Omental fat pad (tissue), 3 donors: ENCODE measurements at regions not wholly inside any gene's neighbourhood (a gene's known extent, or its start where the extent isn't known, plus 50 kb on each side); places are given as distances from the start of the nearest gene placed in this dataset.
"Not testable (repeated sequence)": the region's sequence is repeated elsewhere in the genome, so short reads cannot be mapped to it uniquely, and the experiment has no call there.

ENCODE experiments used
- ATAC-seq: fragments of 150-250 bp; one replicate; pipeline ENCODE4 v1.9.1; 2016; ENCODE audit warnings: mild to moderate bottlenecking, moderate library complexity; ENCODE audit not compliant: low FRiP score
- DNase-seq: peaks from one replicate; pipeline ENCODE4 v3.0.0-alpha.2; 2019; ENCODE audit warnings: low spot score
- TF ChIP-seq, protein P1 (sequence below), 3 donors: fragments of 450-650 bp; IDR thresholded peaks; one replicate each; pipeline ENCODE4 v1.5.1; 2016 to 2017; ENCODE audit warnings: antibody characterized with exemption in 3 of 3, mild to moderate bottlenecking in 3 of 3, moderate library complexity in 2 of 3

- DNase-seq: no peak
- ATAC-seq: no peak
- TF ChIP-seq, protein P1, sequence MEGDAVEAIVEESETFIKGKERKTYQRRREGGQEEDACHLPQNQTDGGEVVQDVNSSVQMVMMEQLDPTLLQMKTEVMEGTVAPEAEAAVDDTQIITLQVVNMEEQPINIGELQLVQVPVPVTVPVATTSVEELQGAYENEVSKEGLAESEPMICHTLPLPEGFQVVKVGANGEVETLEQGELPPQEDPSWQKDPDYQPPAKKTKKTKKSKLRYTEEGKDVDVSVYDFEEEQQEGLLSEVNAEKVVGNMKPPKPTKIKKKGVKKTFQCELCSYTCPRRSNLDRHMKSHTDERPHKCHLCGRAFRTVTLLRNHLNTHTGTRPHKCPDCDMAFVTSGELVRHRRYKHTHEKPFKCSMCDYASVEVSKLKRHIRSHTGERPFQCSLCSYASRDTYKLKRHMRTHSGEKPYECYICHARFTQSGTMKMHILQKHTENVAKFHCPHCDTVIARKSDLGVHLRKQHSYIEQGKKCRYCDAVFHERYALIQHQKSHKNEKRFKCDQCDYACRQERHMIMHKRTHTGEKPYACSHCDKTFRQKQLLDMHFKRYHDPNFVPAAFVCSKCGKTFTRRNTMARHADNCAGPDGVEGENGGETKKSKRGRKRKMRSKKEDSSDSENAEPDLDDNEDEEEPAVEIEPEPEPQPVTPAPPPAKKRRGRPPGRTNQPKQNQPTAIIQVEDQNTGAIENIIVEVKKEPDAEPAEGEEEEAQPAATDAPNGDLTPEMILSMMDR (IDR thresholded peaks at IDR 0.05): no peak
Measured at GRCh38 chr3:87494264-87494663, 217.9 kb upstream of the POU1F1 start.

- DNase-seq: no peak
- no peak for ATAC-seq
Measured at GRCh38 chr3:87491843-87492242, 215.5 kb upstream of the POU1F1 start.

DNA sequence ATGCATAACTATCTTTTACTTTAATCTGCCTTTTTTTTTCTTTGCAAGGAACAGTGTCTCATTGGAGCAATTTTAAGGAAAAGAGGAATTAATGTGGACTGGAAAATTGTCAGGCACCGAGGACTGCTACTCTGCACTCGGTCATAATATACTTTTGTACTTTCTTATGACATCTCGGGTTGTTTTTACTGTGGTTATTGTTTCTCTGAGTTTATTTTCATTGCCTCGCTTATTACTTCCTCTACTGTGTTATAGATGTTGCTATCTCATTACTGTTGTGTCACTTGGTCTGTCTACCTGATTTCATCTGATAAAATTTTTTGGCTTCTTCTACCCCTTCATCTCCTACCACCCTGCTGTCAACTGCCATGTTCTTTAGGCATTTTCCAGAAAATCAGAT lies 213.5 kb upstream of the POU1F1 start:
- ATAC-seq (no peak), DNase-seq (no peak)
- TF ChIP-seq, protein P1 (IDR thresholded peaks at IDR 0.05): no peak

More at GRCh38 chr3:87491843-87492242, 215.5 kb upstream of the POU1F1 start:
- TF ChIP-seq, protein P1 (IDR thresholded peaks at IDR 0.05): no peak

DNA sequence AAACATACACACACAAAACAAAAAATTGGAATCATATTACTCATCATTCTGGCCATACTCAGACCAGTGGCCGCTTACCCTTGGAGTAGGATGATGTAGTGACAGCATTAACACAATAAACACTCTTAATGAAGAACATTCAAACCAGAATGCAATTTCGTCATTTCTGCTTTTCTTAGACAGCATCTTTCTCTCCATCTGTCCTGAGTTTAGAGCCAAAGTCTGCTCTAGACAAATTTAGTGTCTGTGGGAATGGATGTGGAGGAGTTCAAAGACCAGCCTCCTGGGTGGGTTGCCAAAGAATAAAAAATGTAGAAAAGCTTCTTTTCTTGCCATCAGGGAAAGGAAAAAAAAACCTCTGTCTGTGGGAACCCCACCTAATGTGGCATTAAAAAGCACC lies 212.4 kb upstream of the POU1F1 start:
- DNase-seq: no peak
- TF ChIP-seq, protein P1 (IDR thresholded peaks at IDR 0.05): no peak
- no peak for ATAC-seq

GRCh38 chr3:87486635-87487034 lies 210.3 kb upstream of the POU1F1 start:
- DNase-seq, ATAC-seq: not testable (repeated sequence)

DNA sequence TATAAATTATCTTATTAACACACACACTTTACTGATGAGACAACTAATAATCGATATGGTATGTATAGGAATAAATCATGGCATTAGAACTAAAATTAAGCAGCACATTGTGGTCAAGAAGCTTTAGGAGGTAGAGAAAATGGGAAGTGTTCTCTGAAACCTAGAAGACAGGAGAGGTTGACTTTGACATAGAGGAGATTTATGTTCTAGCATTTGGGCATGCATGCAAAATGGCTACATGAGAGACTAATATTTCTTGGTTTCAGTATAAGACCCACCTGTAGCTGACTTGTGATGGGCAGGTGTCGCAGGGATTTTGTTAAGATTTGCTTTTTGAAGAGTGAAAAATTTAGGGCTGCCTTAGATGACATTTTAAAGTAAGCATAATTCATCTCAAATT lies 209.7 kb upstream of the POU1F1 start:
- DNase-seq (no peak), ATAC-seq (no peak)
- TF ChIP-seq, protein P1 (IDR thresholded peaks at IDR 0.05): no peak

DNA sequence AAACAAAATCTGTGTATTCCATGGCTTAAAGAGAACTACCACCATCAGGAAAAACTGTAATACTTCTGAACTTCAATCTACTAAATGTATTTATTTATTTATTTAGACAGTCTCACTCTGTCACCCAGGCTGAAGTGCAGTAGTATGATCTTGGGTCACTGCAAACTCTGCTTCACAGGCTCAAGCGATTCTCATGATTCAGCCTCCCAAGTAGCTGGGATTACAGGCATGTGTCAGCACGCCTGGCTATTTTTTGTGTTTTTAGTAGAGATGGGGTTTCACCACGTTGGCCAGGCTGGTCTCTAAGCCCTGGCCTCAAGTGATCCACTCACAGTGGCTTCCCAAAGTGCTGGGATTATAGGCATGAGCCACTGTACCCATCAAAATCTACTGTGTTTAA lies 202.3 kb upstream of the POU1F1 start:
- ATAC-seq: no peak
- TF ChIP-seq, protein P1 (IDR thresholded peaks at IDR 0.05): no peak
- no peak for DNase-seq

GRCh38 chr3:87473944-87474343 lies 197.6 kb upstream of the POU1F1 start:
- TF ChIP-seq, protein P1 (IDR thresholded peaks at IDR 0.05): no peak
- ATAC-seq (no peak), DNase-seq (no peak)
